SU-DHL-6 (cell line): ENCODE measurements at regions not wholly inside any gene's neighbourhood (a gene's known extent, or its start where the extent isn't known, plus 50 kb on each side); places are given as distances from the start of the nearest gene placed in this dataset.
"Not testable (repeated sequence)": the region's sequence is repeated elsewhere in the genome, so short reads cannot be mapped to it uniquely, and the experiment has no call there.

Experiments used
- H2AFZ ChIP-seq: fragments of 200-600 bp; sonication (generic); 2 replicates; pipeline ENCODE4 v1.6.1; 2014; ENCODE audit warnings: low read depth, mild to moderate bottlenecking, moderate library complexity, mixed read lengths, antibody characterized with exemption, low read length; ENCODE audit not compliant: severe bottlenecking
- H3F3A ChIP-seq: fragments of 200-600 bp; shearing (Covaris generic); 2 replicates; pipeline ENCODE4 v1.6.0; 2016; ENCODE audit warnings: antibody characterized with exemption, mild to moderate bottlenecking; ENCODE audit not compliant: insufficient read depth
- H3K27ac ChIP-seq: fragments of 200-600 bp; sonication (generic); 2 replicates; pipeline ENCODE4 v1.5.1; 2016; ENCODE audit warnings: low read depth, mild to moderate bottlenecking, low read length, moderate library complexity, mixed read lengths
- H3K27me3 ChIP-seq: fragments of 200-600 bp; sonication (generic), shearing (Covaris generic); 2 replicates; pipeline ENCODE4 v1.6.0; 2014; ENCODE audit warnings: mild to moderate bottlenecking, low read length
- H3K36me3 ChIP-seq: fragments of 200-600 bp; sonication (generic); 2 replicates; pipeline ENCODE4 v1.6.1; 2014; ENCODE audit warnings: mild to moderate bottlenecking, low read length, mixed read lengths
- H3K4me2 ChIP-seq: fragments of 300-600, 200-600 bp; shearing (Covaris generic), sonication (generic); 2 replicates; pipeline ENCODE4 v1.6.0; 2014; ENCODE audit warnings: low read length, low read depth, mild to moderate bottlenecking; ENCODE audit not compliant: poor library complexity, severe bottlenecking
- H3K4me3 ChIP-seq: fragments of 200-600 bp; sonication (generic); 2 replicates; pipeline ENCODE4 v1.5.1; 2014; ENCODE audit warnings: antibody characterized with exemption, low read length, mild to moderate bottlenecking, mixed read lengths; ENCODE audit not compliant: insufficient read depth, poor library complexity, severe bottlenecking
- H3K79me2 ChIP-seq: fragments of 200-600 bp; sonication (generic); 2 replicates; pipeline ENCODE4 v1.6.1; 2014; ENCODE audit warnings: mild to moderate bottlenecking, low read length, moderate library complexity; ENCODE audit not compliant: insufficient read depth
- H3K9ac ChIP-seq: fragments of 200-600 bp; sonication (generic); 2 replicates; pipeline ENCODE4 v1.7.0; 2014; ENCODE audit warnings: mild to moderate bottlenecking, low read length
- H3K9me2 ChIP-seq: fragments of 200-600 bp; sonication (generic); replicated peaks from 2 replicates; pipeline ENCODE4 v1.6.1; 2014; ENCODE audit warnings: low read length; ENCODE audit not compliant: insufficient read depth
- H3K9me3 ChIP-seq: fragments of 200-600 bp; sonication (generic); 2 replicates; pipeline ENCODE4 v1.6.1; 2014; ENCODE audit warnings: low read length, mixed read lengths; ENCODE audit not compliant: insufficient read depth
- H4K20me1 ChIP-seq: fragments of 200-600 bp; sonication (generic); 2 replicates; pipeline ENCODE4 v1.6.1; 2014; ENCODE audit warnings: low read depth, mild to moderate bottlenecking, antibody characterized with exemption, low read length, moderate library complexity, mixed read lengths
- CTCF ChIP-seq: fragments of 200-600 bp; sonication (generic); IDR thresholded peaks from one replicate; pipeline ENCODE4 v1.5.1; 2017; ENCODE audit warnings: antibody characterized with exemption, mild to moderate bottlenecking, low read length, moderate library complexity; ENCODE audit not compliant: insufficient read depth, poor library complexity, severe bottlenecking
- EZH2phosphoT487 ChIP-seq: fragments of 200-600 bp; sonication (generic), shearing (Covaris generic); conservative IDR thresholded peaks from 2 replicates; pipeline ENCODE4 v1.6.1; 2018; ENCODE audit warnings: mild to moderate bottlenecking, antibody characterized with exemption, low read length, moderate library complexity, mixed read lengths

- H4K20me1 ChIP-seq = no peaks in the 10 kb centered on the region
- H3K36me3 ChIP-seq = no peaks in the 10 kb centered on the region
- H3K9me2 ChIP-seq = no peaks in the 10 kb centered on the region
- no peak overlapping the region for H3K4me2 ChIP-seq
- TF ChIP-seq CTCF (no peak), EZH2phosphoT487 (no peak)
- H3K79me2 ChIP-seq = no peaks in the 10 kb centered on the region
- H3K27ac ChIP-seq = no peak overlapping the region
- no peaks in the 10 kb centered on the region for H3K9me3 ChIP-seq
- H3F3A ChIP-seq = no peaks in the 10 kb centered on the region
- no peak overlapping the region for H3K4me3 ChIP-seq
- H3K9ac ChIP-seq = no peak overlapping the region
- H3K27me3 ChIP-seq = no peaks in the 10 kb centered on the region
- no peak overlapping the region for H2AFZ ChIP-seq
These were observed 737.4 kb upstream of the GRAMD2B start for GRCh38 chr5:125685771-125686170.

GRCh38 chr5:125691738-125692530 is 731.3 kb upstream of the GRAMD2B start:
- H2AFZ ChIP-seq, H3K27me3 ChIP-seq, H3K36me3 ChIP-seq, H3K4me2 ChIP-seq, H3K4me3 ChIP-seq, H4K20me1 ChIP-seq, H3K9me3 ChIP-seq, H3K9ac ChIP-seq, H3K9me2 ChIP-seq, H3K79me2 ChIP-seq, H3F3A ChIP-seq, H3K27ac ChIP-seq: not testable (repeated sequence)

GRCh38 chr5:125695996-125696655 is 727.1 kb upstream of the GRAMD2B start:
- no peak for TF ChIP-seq EZH2phosphoT487

GRCh38 chr5:125696762-125697161 is 726.4 kb upstream of the GRAMD2B start:
- H3K27me3 ChIP-seq = no peaks in the 10 kb centered on the region
- TF ChIP-seq CTCF (no peak), EZH2phosphoT487 (no peak)
- no peaks in the 10 kb centered on the region for H3K79me2 ChIP-seq
- H3K36me3 ChIP-seq = no peaks in the 10 kb centered on the region
- no peaks in the 10 kb centered on the region for H4K20me1 ChIP-seq
- H3K4me2 ChIP-seq = no peak overlapping the region
- H3F3A ChIP-seq = no peaks in the 10 kb centered on the region
- no peak overlapping the region for H2AFZ ChIP-seq
- H3K27ac ChIP-seq = no peak overlapping the region
- no peaks in the 10 kb centered on the region for H3K9me2 ChIP-seq
- no peak overlapping the region for H3K4me3 ChIP-seq
- no peaks in the 10 kb centered on the region for H3K9me3 ChIP-seq
- H3K9ac ChIP-seq = no peak overlapping the region

More at GRCh38 chr5:125695996-125696655, 727.1 kb upstream of the GRAMD2B start:
- Histone ChIP-seq H3K9ac (no peak overlapping the region), H3K9me2 (no peaks in the 10 kb centered on the region), H3K36me3 (no peaks in the 10 kb centered on the region), H3F3A (no peaks in the 10 kb centered on the region), H3K27ac (no peak overlapping the region), H3K9me3 (no peaks in the 10 kb centered on the region), H4K20me1 (no peaks in the 10 kb centered on the region), H3K4me2 (no peak overlapping the region), H2AFZ (no peak overlapping the region), H3K4me3 (no peak overlapping the region), H3K79me2 (no peaks in the 10 kb centered on the region), H3K27me3 (no peaks in the 10 kb centered on the region)
